H54 (cell line): ENCODE measurements at regions not wholly inside any gene's neighbourhood (a gene's known extent, or its start where the extent isn't known, plus 50 kb on each side); places are given as distances from the start of the nearest gene placed in this dataset.

ENCODE experiments used
- DNase-seq: peaks from one replicate; pipeline ENCODE4 v3.0.0; 2011; ENCODE audit warnings: low spot score, mixed read lengths; ENCODE audit not compliant: insufficient read length
- FAIRE-seq: peaks from 3 replicates; lab custom pipeline; 2011; peaks lifted over from hg19 to GRCh38; lab: Jason Lieb, UNC
- POLR2A ChIP-seq: IDR thresholded peaks from 2 replicates; pipeline ENCODE4 v1.6.1; 2011; ENCODE audit warnings: low read depth, mild to moderate bottlenecking, low read length

- FAIRE-seq (no peak), DNase-seq (no peak)
- TF ChIP-seq POLR2A: no peak
Observed at GRCh38 chr13:76471486-76471885, 414.7 kb downstream of the KCTD12 start.

GRCh38 chr13:76470991-76471390 lies 415.2 kb downstream of the KCTD12 start:
- FAIRE-seq (no peak), DNase-seq (no peak)
- no peak for TF ChIP-seq POLR2A

- no peak for TF ChIP-seq POLR2A
- DNase-seq: no peak
- no peak for FAIRE-seq
Observed at GRCh38 chr13:76466043-76466442, 420.2 kb downstream of the KCTD12 start.

- DNase-seq (no peak), FAIRE-seq (no peak)
- TF ChIP-seq POLR2A: no peak
Observed at GRCh38 chr13:76463314-76463713, 422.9 kb downstream of the KCTD12 start.

GRCh38 chr13:76461999-76462398 lies 424.2 kb downstream of the KCTD12 start:
- no peak for FAIRE-seq
- no peak for DNase-seq
- TF ChIP-seq POLR2A: no peak

- DNase-seq: no peak
- TF ChIP-seq POLR2A: no peak
- FAIRE-seq: no peak
Observed at GRCh38 chr13:76461484-76461883, 424.7 kb downstream of the KCTD12 start.

GRCh38 chr13:76459863-76460262 lies 426.3 kb downstream of the KCTD12 start:
- no peak for FAIRE-seq
- DNase-seq: no peak
- no peak for TF ChIP-seq POLR2A

GRCh38 chr13:76455960-76456359 lies 430.2 kb downstream of the KCTD12 start:
- DNase-seq (no peak), FAIRE-seq (no peak)
- TF ChIP-seq POLR2A: no peak

- no peak for TF ChIP-seq POLR2A
- no peak for DNase-seq
- FAIRE-seq: no peak
Observed at GRCh38 chr13:76454991-76455390, 431.2 kb downstream of the KCTD12 start.

- no peak for FAIRE-seq
- DNase-seq: no peak
Observed at GRCh38 chr13:76449716-76450115, 436.5 kb downstream of the KCTD12 start.

GRCh38 chr13:76446191-76446590 lies 440.0 kb downstream of the KCTD12 start:
- TF ChIP-seq POLR2A: no peak
- DNase-seq (no peak), FAIRE-seq (no peak)

More at GRCh38 chr13:76449716-76450115, 436.5 kb downstream of the KCTD12 start:
- no peak for TF ChIP-seq POLR2A

GRCh38 chr13:76440568-76440967 lies 445.6 kb downstream of the KCTD12 start:
- no peak for TF ChIP-seq POLR2A
- no peak for DNase-seq
- FAIRE-seq: no peak

- DNase-seq: no peak
- FAIRE-seq: no peak
- no peak for TF ChIP-seq POLR2A
Observed at GRCh38 chr13:76439546-76439945, 446.7 kb downstream of the KCTD12 start.

GRCh38 chr13:76438050-76438449 lies 448.2 kb downstream of the KCTD12 start:
- TF ChIP-seq POLR2A: no peak
- FAIRE-seq: no peak
- DNase-seq: no peak

GRCh38 chr13:76425935-76426334 lies 460.3 kb downstream of the KCTD12 start:
- FAIRE-seq: no peak
- no peak for TF ChIP-seq POLR2A
- DNase-seq: no peak

- no peak for FAIRE-seq
- no peak for TF ChIP-seq POLR2A
Observed at GRCh38 chr13:76421011-76421410, 465.2 kb downstream of the KCTD12 start.

GRCh38 chr13:76418404-76418803 lies 467.8 kb downstream of the KCTD12 start:
- no peak for TF ChIP-seq POLR2A
- no peak for FAIRE-seq
- no peak for DNase-seq

More at GRCh38 chr13:76421011-76421410, 465.2 kb downstream of the KCTD12 start:
- DNase-seq: no peak
